Prostate gland (tissue), 2 donors: ENCODE measurements at regions not wholly inside any gene's neighbourhood (a gene's known extent, or its start where the extent isn't known, plus 50 kb on each side); places are given as distances from the start of the nearest gene placed in this dataset.

Source experiments
- DNase-seq: peaks from one replicate; pipeline ENCODE4 v3.0.0-alpha.2; 2019; ENCODE audit warnings: low spot score
- H3K27ac ChIP-seq, 2 donors: fragments of 200-600 bp; sonication (generic); 2 replicates each; pipeline ENCODE4 v1.5.1; 2017 to 2019
- H3K27me3 ChIP-seq: fragments of 200-600 bp; sonication (generic); replicated peaks from 2 replicates; pipeline ENCODE4 v1.5.1; 2019; ENCODE audit not compliant: insufficient read depth
- H3K36me3 ChIP-seq, 2 donors: fragments of 200-600 bp; sonication (generic); 1 replicate in 1 of 2; 2 replicates in 1 of 2; pipeline versions ENCODE4 v1.5.1 to v1.8.1; 2017 to 2019
- H3K4me1 ChIP-seq: fragments of 200-600 bp; sonication (generic); replicated peaks from 2 replicates; pipeline ENCODE4 v1.5.1; 2019
- H3K4me3 ChIP-seq, 2 donors: fragments of 200-600 bp; sonication (generic); 2 replicates each; pipeline ENCODE4 v1.5.1; 2017 to 2019
- H3K9me3 ChIP-seq: fragments of 200-600 bp; sonication (generic); 2 replicates; pipeline ENCODE4 v1.5.1; 2017
- CTCF ChIP-seq, 4 experiments: fragments of 200-600 bp in 2 of 4; fragments of 450-650 bp in 2 of 4; sonication (generic) in 2 of 4; IDR thresholded peaks; 1 replicate in 3 of 4; 2 replicates in 1 of 4; pipeline ENCODE4 v1.5.1; 2016 to 2019; ENCODE audit warnings: antibody characterized with exemption in 4 of 4, mild to moderate bottlenecking in 2 of 4, moderate library complexity in 2 of 4
- POLR2A ChIP-seq: fragments of 450-650 bp; IDR thresholded peaks from one replicate; pipeline ENCODE4 v1.6.1; 2016; ENCODE audit warnings: antibody characterized with exemption, mild to moderate bottlenecking
- POLR2AphosphoS5 ChIP-seq: sonication (generic); formaldehyde crosslinking; IDR thresholded peaks from one replicate; pipeline ENCODE4 v1.6.1; 2017; ENCODE audit warnings: antibody characterized with exemption
- WGBS: methylation state at CpG from one replicate; pipeline ENCODE4 v1.1.5; 2018; 5-methylcytosine and 5-hydroxymethylcytosine counted together
- intact Hi-C: fragments of 100-400 bp; cut with DNase I; formaldehyde crosslinking; loops from one replicate; pipeline ENCODE4 v1.14.2; 2022

DNA sequence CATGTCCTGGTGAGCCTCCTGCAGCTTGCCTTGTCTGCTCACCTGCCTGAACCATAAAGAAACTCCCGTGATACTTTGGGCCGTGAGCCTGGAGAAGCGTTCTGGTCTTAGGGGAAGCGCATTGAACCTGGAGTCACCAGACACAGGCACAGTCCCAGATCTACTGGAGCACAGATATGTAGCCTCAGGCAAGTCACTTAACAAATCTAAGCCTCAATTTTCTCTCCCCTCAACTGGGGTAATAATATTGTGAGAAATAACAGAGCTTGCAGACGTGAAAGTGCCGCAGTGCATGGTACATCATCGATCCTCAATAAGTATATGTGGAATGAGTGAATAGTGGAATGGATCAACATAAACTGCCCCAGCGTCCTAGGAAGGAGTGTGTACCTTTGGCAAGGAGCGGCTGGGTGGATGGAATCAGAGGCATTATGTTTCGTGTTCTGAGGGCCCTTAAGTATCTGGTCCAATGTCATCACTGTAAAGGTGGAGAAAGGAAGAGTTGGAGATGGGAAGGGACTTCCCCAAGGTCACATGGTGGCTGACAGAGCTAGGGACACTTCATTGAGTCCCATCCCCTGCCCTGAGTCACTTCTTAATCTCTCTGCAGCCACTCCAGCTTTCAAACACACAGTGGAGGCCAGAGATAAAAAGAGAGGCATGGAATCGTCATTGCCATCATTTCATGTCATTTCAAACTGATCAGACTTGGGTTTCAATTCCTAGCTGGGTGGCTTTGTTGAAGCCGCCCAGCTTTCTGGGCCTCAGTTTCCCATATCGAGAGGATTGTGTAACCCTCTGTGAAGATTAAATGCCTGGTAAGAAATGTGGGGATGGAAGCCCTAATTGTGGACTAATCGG lies 172.4 kb downstream of the DDX1 start:
- Histone ChIP-seq H3K27me3 (no peaks in the 10 kb centered on the region), H3K27ac (no peak overlapping the region), H3K4me1 (no peaks in the 10 kb centered on the region), H3K36me3 (no peaks in the 10 kb centered on the region), H3K9me3 (no peaks in the 10 kb centered on the region), H3K4me3 (no peak overlapping the region)
- TF ChIP-seq CTCF (IDR thresholded peaks at IDR 0.05) (no peak), POLR2AphosphoS5 (no peak), POLR2A (no peak)
- DNase-seq = no peak
- WGBS = 95% methylated on average over 14 of the region's 14 CpGs
- intact Hi-C loops = no loop called here

DNA sequence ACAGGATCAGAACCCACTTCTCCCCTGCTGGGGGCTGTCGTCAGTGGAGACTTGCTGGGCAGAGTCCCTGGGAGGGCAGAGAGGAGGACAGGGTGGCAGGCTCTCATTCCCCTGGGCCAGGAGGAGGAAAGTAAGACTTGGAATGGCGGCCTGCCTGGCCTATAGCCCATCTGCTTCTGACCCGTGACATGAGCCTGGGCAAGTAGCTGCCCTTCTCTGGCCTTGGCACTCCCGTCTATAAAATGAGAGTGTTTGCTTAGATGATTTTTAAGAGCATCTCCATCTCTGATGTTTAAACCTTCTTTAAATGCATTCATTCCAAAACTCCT lies 173.0 kb downstream of the DDX1 start:
- H3K27me3 ChIP-seq = no peaks in the 10 kb centered on the region
- H3K27ac ChIP-seq = no peak overlapping the region
- H3K4me1 ChIP-seq = no peaks in the 10 kb centered on the region
- 52% methylated on average over 4 of the region's 4 CpGs for WGBS
- no peak for DNase-seq
- no peaks in the 10 kb centered on the region for H3K9me3 ChIP-seq
- TF ChIP-seq POLR2A (no peak), CTCF (IDR thresholded peaks at IDR 0.05) (no peak), POLR2AphosphoS5 (no peak)
- intact Hi-C loops = no loop called here
- no peaks in the 10 kb centered on the region for H3K36me3 ChIP-seq
- no peak overlapping the region for H3K4me3 ChIP-seq

- no peak for DNase-seq
- TF ChIP-seq POLR2A (no peak), CTCF (IDR thresholded peaks at IDR 0.05) (no peak), POLR2AphosphoS5 (no peak)
- intact Hi-C loops = no loop called here
- H3K36me3 ChIP-seq = no peaks in the 10 kb centered on the region
- H3K9me3 ChIP-seq = no peaks in the 10 kb centered on the region
- no peak overlapping the region for H3K4me3 ChIP-seq
- 62% methylated on average over 5 of the region's 5 CpGs for WGBS
- no peak overlapping the region for H3K27ac ChIP-seq
- H3K27me3 ChIP-seq = no peaks in the 10 kb centered on the region
- no peaks in the 10 kb centered on the region for H3K4me1 ChIP-seq
Measured at GRCh38 chr2:15765211-15765610, 173.5 kb downstream of the DDX1 start.

- Histone ChIP-seq H3K9me3 (no peaks in the 10 kb centered on the region), H3K27me3 (no peaks in the 10 kb centered on the region), H3K4me3 (no peak overlapping the region), H3K36me3 (no peaks in the 10 kb centered on the region), H3K27ac (no peak overlapping the region), H3K4me1 (no peaks in the 10 kb centered on the region)
- TF ChIP-seq CTCF (IDR thresholded peaks at IDR 0.05) = no peak
- no peak for TF ChIP-seq POLR2A
- TF ChIP-seq POLR2AphosphoS5 = no peak
- WGBS = 83% methylated on average over 13 of the region's 13 CpGs
- DNase-seq = no peak
- intact Hi-C loops = no loop called here
Measured at GRCh38 chr2:15765686-15766302, 174.1 kb downstream of the DDX1 start.

GRCh38 chr2:15766303-15766861 lies 174.0 kb upstream of the MYCN start:
- Histone ChIP-seq H3K27me3 (no peaks in the 10 kb centered on the region), H3K9me3 (no peaks in the 10 kb centered on the region), H3K4me1 (no peaks in the 10 kb centered on the region), H3K4me3 (no peak overlapping the region), H3K36me3 (no peaks in the 10 kb centered on the region), H3K27ac (no peak overlapping the region)
- TF ChIP-seq POLR2A (no peak), CTCF (IDR thresholded peaks at IDR 0.05) (no peak), POLR2AphosphoS5 (no peak)
- intact Hi-C loops = no loop called here
- no peak for DNase-seq
- 66% methylated on average over 9 of the region's 9 CpGs for WGBS
